Gastroesophageal sphincter (tissue), 4 donors: ENCODE measurements at regions not wholly inside any gene's neighbourhood (a gene's known extent, or its start where the extent isn't known, plus 50 kb on each side); places are given as distances from the start of the nearest gene placed in this dataset.

Source experiments
- ATAC-seq: fragments of 150-250 bp; one replicate; pipeline ENCODE4 v1.9.1; 2016; ENCODE audit warnings: mild to moderate bottlenecking, moderate library complexity
- H3K27ac ChIP-seq, 4 donors: fragments of 200-600 bp; sonication (generic) in 3 of 4; 1 replicate in 3 of 4; 2 replicates in 1 of 4; pipeline ENCODE4 v1.5.1; 2016 to 2019
- H3K27me3 ChIP-seq: fragments of 200-600 bp; sonication (generic); one replicate; pipeline ENCODE4 v1.5.1; 2019
- H3K36me3 ChIP-seq, 2 donors: fragments of 200-600 bp; sonication (generic); one replicate each; pipeline ENCODE4 v1.5.1; 2019; ENCODE audit warnings: control low read depth in 1 of 2
- H3K4me1 ChIP-seq, 3 donors: fragments of 200-600 bp; sonication (generic); 1 replicate in 2 of 3; 2 replicates in 1 of 3; pipeline ENCODE4 v1.5.1; 2016 to 2019; ENCODE audit warnings: control low read depth in 2 of 3
- H3K4me3 ChIP-seq, 2 donors: fragments of 200-600 bp; sonication (generic); one replicate each; pipeline ENCODE4 v1.5.1; 2019; ENCODE audit warnings: mild to moderate bottlenecking in 1 of 2, moderate library complexity in 1 of 2
- H3K9me3 ChIP-seq, 3 donors: fragments of 200-600 bp; sonication (generic); one replicate each; pipeline ENCODE4 v1.5.1; 2017 to 2019; ENCODE audit warnings: control low read depth in 2 of 3
- EP300 ChIP-seq: sonication (generic); formaldehyde crosslinking; IDR thresholded peaks from one replicate; pipeline ENCODE4 v1.6.1; 2017; ENCODE audit warnings: antibody characterized with exemption, mild to moderate bottlenecking
- POLR2A ChIP-seq, 2 donors: fragments of 450-650 bp; IDR thresholded peaks; one replicate each; pipeline ENCODE4 v1.6.1; 2017; ENCODE audit warnings: antibody characterized with exemption in 2 of 2, mild to moderate bottlenecking in 2 of 2, moderate library complexity in 1 of 2
- POLR2AphosphoS5 ChIP-seq: sonication (generic); formaldehyde crosslinking; IDR thresholded peaks from one replicate; pipeline ENCODE4 v1.6.1; 2017; ENCODE audit warnings: antibody characterized with exemption
- WGBS, 2 donors: methylation state at CpG; one replicate each; pipeline ENCODE4 v1.1.5; 2018; ENCODE audit warnings: low coverage in 1 of 2; 5-methylcytosine and 5-hydroxymethylcytosine counted together
- TF ChIP-seq, protein P1 (sequence below), 4 experiments: fragments of 200-600 bp in 2 of 4; fragments of 450-650 bp in 2 of 4; sonication (generic) in 1 of 4; IDR thresholded peaks; one replicate each; pipeline ENCODE4 v1.5.1; 2017 to 2019; ENCODE audit warnings: antibody characterized with exemption in 4 of 4, mild to moderate bottlenecking in 2 of 4, moderate library complexity in 2 of 4

DNA sequence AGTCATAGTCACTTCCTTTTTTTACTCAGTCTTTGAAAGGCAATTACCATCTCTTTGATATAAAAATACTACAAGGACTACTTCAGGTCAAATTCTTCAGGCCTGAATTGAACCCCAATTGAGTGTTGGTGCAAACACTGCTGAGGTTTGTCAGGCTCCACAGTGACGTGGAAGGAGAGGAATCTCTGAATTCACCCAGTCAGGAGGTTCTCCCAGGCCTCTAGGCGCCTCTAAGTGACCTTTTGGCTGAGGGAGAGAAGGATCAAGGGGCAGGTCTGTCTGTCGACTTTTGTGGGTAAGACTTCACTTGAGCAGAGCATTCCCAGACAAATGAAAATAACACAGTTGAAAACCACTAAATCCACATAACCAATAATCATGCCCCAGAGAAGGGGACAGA lies 227.6 kb upstream of the CHRNA7 start:
- H3K9me3 ChIP-seq: no peaks in the 10 kb centered on the region
- H3K36me3 ChIP-seq: no peaks in the 10 kb centered on the region
- H3K27ac ChIP-seq: no peak overlapping the region
- ATAC-seq: no peak
- TF ChIP-seq EP300 (no peak), POLR2AphosphoS5 (no peak), POLR2A (IDR thresholded peaks at IDR 0.05) (no peak)
- TF ChIP-seq, protein P1, sequence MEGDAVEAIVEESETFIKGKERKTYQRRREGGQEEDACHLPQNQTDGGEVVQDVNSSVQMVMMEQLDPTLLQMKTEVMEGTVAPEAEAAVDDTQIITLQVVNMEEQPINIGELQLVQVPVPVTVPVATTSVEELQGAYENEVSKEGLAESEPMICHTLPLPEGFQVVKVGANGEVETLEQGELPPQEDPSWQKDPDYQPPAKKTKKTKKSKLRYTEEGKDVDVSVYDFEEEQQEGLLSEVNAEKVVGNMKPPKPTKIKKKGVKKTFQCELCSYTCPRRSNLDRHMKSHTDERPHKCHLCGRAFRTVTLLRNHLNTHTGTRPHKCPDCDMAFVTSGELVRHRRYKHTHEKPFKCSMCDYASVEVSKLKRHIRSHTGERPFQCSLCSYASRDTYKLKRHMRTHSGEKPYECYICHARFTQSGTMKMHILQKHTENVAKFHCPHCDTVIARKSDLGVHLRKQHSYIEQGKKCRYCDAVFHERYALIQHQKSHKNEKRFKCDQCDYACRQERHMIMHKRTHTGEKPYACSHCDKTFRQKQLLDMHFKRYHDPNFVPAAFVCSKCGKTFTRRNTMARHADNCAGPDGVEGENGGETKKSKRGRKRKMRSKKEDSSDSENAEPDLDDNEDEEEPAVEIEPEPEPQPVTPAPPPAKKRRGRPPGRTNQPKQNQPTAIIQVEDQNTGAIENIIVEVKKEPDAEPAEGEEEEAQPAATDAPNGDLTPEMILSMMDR (IDR thresholded peaks at IDR 0.05): no peak
- H3K4me3 ChIP-seq: no peak overlapping the region
- 100% methylated on average over 1 of the region's 3 CpGs; no CpG with 5 or more reads in 1 of the 2 donors for WGBS, 2 donors
- H3K4me1 ChIP-seq: peaks cover 0 to 13% (median 3%) of the 10 kb centered on the region in 3 donors
- no peaks in the 10 kb centered on the region for H3K27me3 ChIP-seq

DNA sequence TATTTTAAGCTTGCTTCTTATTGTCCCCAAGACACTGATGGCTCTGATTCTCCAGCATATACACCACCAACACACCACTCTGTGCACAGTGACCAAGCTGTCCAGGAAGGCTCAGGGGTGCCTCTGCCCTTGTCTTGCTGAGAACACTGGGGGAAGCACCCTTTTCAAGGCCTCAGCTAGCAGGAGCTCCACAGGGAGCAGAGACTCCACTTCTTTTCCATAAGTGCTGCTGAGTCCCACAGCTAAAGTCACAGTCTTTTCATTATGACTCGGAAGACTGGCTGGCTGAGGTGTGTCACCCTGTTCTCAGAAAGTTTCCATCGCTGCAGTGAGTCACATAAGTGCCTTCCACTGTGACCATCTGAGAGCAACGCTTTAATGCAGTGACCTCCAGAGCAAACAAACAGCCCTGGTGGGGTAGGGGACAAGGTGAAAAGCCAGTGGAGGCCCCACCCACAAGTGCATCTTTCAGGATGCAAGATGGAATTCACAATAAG lies 226.9 kb upstream of the CHRNA7 start:
- ATAC-seq: no peak
- WGBS, 2 donors: 90% methylated on average over 3 of the region's 3 CpGs; no CpG with 5 or more reads in 1 of the 2 donors
- Histone ChIP-seq H3K9me3 (no peaks in the 10 kb centered on the region), H3K4me3 (no peak overlapping the region), H3K4me1 (peaks cover 0 to 13% (median 3%) of the 10 kb centered on the region in 3 donors), H3K27ac (no peak overlapping the region), H3K36me3 (no peaks in the 10 kb centered on the region), H3K27me3 (no peaks in the 10 kb centered on the region)
- TF ChIP-seq POLR2A (IDR thresholded peaks at IDR 0.05) (no peak), POLR2AphosphoS5 (no peak)

DNA sequence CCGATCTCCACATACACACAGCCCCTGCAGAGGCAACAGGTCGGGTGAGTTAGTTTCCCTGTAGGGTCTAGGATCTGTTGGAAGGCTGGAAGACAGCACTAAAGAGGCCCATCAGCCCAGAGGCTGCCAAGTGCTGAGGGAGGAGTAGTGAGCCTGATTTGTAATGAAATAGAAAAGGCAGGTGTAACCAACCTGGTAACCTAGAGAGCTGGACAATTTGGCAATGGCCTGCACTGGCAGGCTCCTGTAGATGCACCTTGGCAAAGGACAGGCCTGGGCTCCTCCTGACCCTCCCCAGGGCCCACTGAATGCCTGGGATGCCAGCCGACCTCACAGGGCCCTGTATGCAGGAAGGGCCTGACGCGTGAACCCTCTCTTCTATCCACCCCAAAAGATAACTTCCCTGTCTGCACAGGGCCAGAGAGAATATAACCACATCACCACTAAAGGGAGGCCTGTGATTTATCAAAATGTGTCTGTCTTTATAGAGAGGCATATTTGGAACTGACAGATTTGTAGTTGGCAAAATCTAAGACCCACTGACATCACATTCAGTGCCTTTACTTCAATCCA lies 225.1 kb upstream of the CHRNA7 start:
- peaks cover 0 to 3% (median 0%) of the 10 kb centered on the region in 3 donors for H3K9me3 ChIP-seq
- ATAC-seq: no peak
- WGBS, 2 donors: 68% methylated on average over 2 of the region's 5 CpGs; no CpG with 5 or more reads in 1 of the 2 donors
- peaks cover 0 to 13% (median 3%) of the 10 kb centered on the region in 3 donors for H3K4me1 ChIP-seq
- no peaks in the 10 kb centered on the region for H3K36me3 ChIP-seq
- TF ChIP-seq POLR2A (IDR thresholded peaks at IDR 0.05) (no peak), EP300 (no peak), POLR2AphosphoS5 (no peak)
- TF ChIP-seq, protein P1 (IDR thresholded peaks at IDR 0.05): no peak
- H3K27ac ChIP-seq: no peak overlapping the region
- no peak overlapping the region for H3K4me3 ChIP-seq
- no peaks in the 10 kb centered on the region for H3K27me3 ChIP-seq

DNA sequence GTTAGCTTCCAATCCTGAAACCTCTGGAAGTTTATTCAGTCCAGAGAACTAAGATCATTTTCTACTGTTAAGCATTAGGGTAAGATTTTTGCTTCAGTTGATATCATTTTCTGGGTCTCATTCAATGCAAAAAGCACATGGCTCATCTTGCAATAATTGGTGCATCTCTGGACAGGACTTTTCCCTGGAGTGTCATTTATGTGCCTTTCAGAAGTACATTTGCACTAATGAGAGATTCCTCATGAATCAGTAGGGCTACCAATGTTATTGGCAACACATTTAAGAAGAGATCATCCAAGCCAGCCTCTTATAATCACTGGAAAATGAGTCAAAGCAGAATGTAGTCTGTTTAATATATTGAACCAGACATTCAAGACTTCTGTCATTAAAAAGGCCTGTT lies 224.2 kb upstream of the CHRNA7 start:
- TF ChIP-seq, protein P1 (IDR thresholded peaks at IDR 0.05): no peak
- no peak for TF ChIP-seq POLR2A (IDR thresholded peaks at IDR 0.05)
- no peak for TF ChIP-seq POLR2AphosphoS5
- no peak for TF ChIP-seq EP300
- Histone ChIP-seq H3K4me3 (no peak overlapping the region), H3K9me3 (peaks cover 0 to 11% (median 0%) of the 10 kb centered on the region in 3 donors), H3K27ac (no peak overlapping the region), H3K36me3 (no peaks in the 10 kb centered on the region), H3K4me1 (peaks cover 0 to 11% (median 2%) of the 10 kb centered on the region in 3 donors), H3K27me3 (no peaks in the 10 kb centered on the region)
- ATAC-seq: no peak

DNA sequence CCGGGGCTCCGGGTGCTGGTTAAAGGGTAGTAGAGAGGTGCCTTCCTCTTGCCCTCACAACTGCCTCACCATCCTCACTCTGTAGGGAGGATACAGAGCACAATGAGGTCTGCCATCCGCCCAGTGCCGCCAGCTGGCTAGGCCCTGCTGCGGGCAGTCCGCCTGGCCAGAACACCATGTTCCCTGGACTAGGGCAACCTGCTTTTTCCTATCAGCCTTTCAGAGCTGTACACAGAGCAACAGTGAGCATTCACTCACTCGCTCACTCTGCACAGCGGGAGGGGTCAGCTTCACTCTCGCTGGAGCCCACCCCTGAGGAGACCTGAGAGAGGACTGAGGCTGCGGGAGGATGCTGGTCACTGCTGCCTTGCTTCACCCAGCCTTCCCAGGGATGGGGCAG lies 218.7 kb upstream of the CHRNA7 start:
- Histone ChIP-seq H3K4me3 (no peak overlapping the region), H3K9me3 (peaks cover 0 to 11% (median 0%) of the 10 kb centered on the region in 3 donors), H3K27ac (no peak overlapping the region), H3K4me1 (peaks cover 0 to 4% (median 0%) of the 10 kb centered on the region in 3 donors), H3K36me3 (no peaks in the 10 kb centered on the region), H3K27me3 (no peaks in the 10 kb centered on the region)
- TF ChIP-seq EP300: no peak
- TF ChIP-seq, protein P1 (IDR thresholded peaks at IDR 0.05): no peak
- no peak for TF ChIP-seq POLR2A (IDR thresholded peaks at IDR 0.05)
- TF ChIP-seq POLR2AphosphoS5: no peak
- WGBS, 2 donors: 100% methylated on average over 4 of the region's 10 CpGs; no CpG with 5 or more reads in 1 of the 2 donors
- ATAC-seq: no peak
